BLaER1 (cell line): ENCODE measurements at regions not wholly inside any gene's neighbourhood (a gene's known extent, or its start where the extent isn't known, plus 50 kb on each side); places are given as distances from the start of the nearest gene placed in this dataset.

Experiments used
- H3K27ac ChIP-seq: shearing (Covaris generic); formaldehyde crosslinking; 2 replicates; pipeline ENCODE4 v1.8.1; 2022
- H3K27me3 ChIP-seq: shearing (Covaris generic); formaldehyde crosslinking; 2 replicates; pipeline ENCODE4 v1.8.1; 2022
- H3K36me3 ChIP-seq: shearing (Covaris generic); formaldehyde crosslinking; 2 replicates; pipeline ENCODE4 v1.8.1; 2022
- H3K4me1 ChIP-seq: shearing (Covaris generic); formaldehyde crosslinking; 2 replicates; pipeline ENCODE4 v1.8.1; 2022
- H3K4me2 ChIP-seq: shearing (Covaris generic); formaldehyde crosslinking; 2 replicates; pipeline ENCODE4 v1.8.1; 2022
- H3K4me3 ChIP-seq: shearing (Covaris generic); formaldehyde crosslinking; 2 replicates; pipeline ENCODE4 v1.8.1; 2022
- H3K9ac ChIP-seq: shearing (Covaris generic); formaldehyde crosslinking; 2 replicates; pipeline ENCODE4 v1.8.1; 2022
- H3K9me3 ChIP-seq: shearing (Covaris generic); formaldehyde crosslinking; 2 replicates; pipeline ENCODE4 v1.8.1; 2022
- H4K20me1 ChIP-seq: shearing (Covaris generic); formaldehyde crosslinking; 2 replicates; pipeline ENCODE4 v1.8.1; 2022
- Cebpa-rat ChIP-seq: shearing (Covaris generic); IDR thresholded peaks from 2 replicates; pipeline ENCODE4 v1.8.1; 2022

DNA sequence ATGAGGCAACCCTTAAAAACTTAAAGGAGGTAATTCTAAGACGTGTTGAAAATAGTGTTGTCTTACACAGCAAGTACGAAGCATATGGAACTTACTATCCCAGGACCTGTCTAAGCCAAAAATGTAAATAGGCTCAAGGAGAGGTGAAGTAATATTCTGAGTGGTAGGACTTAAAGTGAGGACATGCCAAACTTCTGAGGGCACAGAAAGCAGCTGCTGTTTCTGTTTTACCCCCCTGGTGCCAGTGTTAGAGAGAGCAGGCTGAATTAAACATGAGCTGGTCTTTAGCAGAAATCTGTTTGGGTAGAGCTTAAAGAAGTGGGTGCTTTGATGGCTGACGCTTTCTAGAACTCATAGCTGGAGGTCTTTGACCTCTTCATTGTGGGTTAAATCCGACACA lies 149.7 kb upstream of the NPHP3 start:
- no peak overlapping the region for H3K27ac ChIP-seq
- no peaks in the 10 kb centered on the region for H3K4me1 ChIP-seq
- no peak overlapping the region for H3K9ac ChIP-seq
- H3K36me3 ChIP-seq, result no peaks in the 10 kb centered on the region
- no peak overlapping the region for H3K4me3 ChIP-seq
- TF ChIP-seq Cebpa-rat, result no peak
- H4K20me1 ChIP-seq, result no peaks in the 10 kb centered on the region
- H3K27me3 ChIP-seq, result no peaks in the 10 kb centered on the region
- no peaks in the 10 kb centered on the region for H3K9me3 ChIP-seq
- H3K4me2 ChIP-seq, result no peak overlapping the region

DNA sequence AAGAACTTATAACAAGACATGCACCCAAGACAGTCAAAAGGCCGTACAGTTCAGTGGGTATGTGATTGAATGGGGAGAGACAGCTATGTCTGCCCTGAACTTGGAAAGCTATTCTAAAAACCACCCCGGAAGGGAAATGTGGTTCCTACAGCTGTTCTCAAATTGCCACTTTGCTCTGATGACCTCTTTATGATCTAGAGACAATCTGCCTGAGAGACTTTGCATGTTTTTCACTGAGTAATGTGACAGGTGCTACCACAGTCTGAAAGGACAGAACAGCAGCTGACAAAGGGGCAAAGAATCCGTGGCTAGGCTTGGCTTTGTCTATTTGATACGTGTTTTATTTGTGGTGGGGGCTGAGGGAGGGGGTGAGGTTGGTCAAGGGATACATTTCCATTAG lies 148.3 kb upstream of the NPHP3 start:
- Histone ChIP-seq H3K4me3 (no peak overlapping the region), H3K27ac (no peak overlapping the region)
- no peak for TF ChIP-seq Cebpa-rat

GRCh38 chr3:132867956-132868355 lies 145.7 kb upstream of the NPHP3 start:
- no peaks in the 10 kb centered on the region for H3K36me3 ChIP-seq
- no peaks in the 10 kb centered on the region for H3K27me3 ChIP-seq
- H3K9ac ChIP-seq, result no peak overlapping the region
- no peak overlapping the region for H3K27ac ChIP-seq
- TF ChIP-seq Cebpa-rat, result no peak
- no peaks in the 10 kb centered on the region for H3K9me3 ChIP-seq
- no peak overlapping the region for H3K4me3 ChIP-seq
- H3K4me1 ChIP-seq, result no peaks in the 10 kb centered on the region
- H3K4me2 ChIP-seq, result no peak overlapping the region
- H4K20me1 ChIP-seq, result no peaks in the 10 kb centered on the region

More for the DNA sequence above, 148.3 kb upstream of the NPHP3 start:
- Histone ChIP-seq H4K20me1 (no peaks in the 10 kb centered on the region), H3K4me2 (no peak overlapping the region), H3K27me3 (no peaks in the 10 kb centered on the region), H3K9ac (no peak overlapping the region), H3K4me1 (no peaks in the 10 kb centered on the region), H3K9me3 (no peaks in the 10 kb centered on the region), H3K36me3 (no peaks in the 10 kb centered on the region)

DNA sequence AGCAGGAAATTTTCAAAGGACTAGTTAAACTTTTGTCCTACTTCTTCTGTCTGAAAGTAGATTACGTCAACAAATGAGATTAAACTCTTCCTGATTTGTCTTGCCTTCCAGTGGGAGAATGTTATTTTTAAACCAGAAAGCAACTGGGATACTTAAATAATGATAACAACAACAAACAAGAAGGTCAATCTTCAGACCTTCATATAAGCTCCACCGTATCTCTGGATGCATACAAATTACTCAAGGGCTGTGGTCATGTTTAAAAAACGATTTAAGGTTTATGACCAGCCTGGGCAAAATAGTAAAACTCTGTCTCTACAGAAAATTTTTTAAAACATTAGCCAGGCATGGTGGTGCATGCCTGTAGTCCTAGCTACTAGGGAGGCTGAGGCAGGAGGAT lies 145.3 kb upstream of the NPHP3 start:
- Histone ChIP-seq H3K9ac (no peak overlapping the region), H3K4me1 (no peaks in the 10 kb centered on the region), H3K4me2 (no peak overlapping the region), H3K27me3 (no peaks in the 10 kb centered on the region), H3K27ac (no peak overlapping the region), H3K9me3 (no peaks in the 10 kb centered on the region), H3K4me3 (no peak overlapping the region), H3K36me3 (no peaks in the 10 kb centered on the region), H4K20me1 (no peaks in the 10 kb centered on the region)
- no peak for TF ChIP-seq Cebpa-rat

DNA sequence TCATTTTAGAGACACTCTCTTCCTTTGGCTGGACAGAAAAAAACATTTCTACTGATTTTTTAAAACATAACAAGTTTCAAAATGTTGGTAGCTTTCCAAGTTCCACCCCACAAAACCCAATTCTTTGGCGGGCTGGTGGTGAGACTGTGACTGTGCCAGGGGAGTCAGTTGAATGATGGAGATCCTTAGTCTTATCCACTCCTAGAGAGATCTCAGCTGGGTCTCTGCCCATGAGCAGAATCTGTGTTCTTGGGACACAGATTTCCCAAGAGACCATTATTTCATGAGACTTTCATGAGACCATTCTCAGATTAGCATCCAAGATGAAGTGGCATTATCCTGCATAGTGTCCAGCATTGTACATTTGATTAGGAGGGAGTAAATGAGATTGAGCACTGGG lies 135.1 kb upstream of the NPHP3 start:
- no peak for TF ChIP-seq Cebpa-rat
- no peak overlapping the region for H3K4me3 ChIP-seq
- H4K20me1 ChIP-seq, result no peaks in the 10 kb centered on the region
- H3K9ac ChIP-seq, result no peak overlapping the region
- no peaks in the 10 kb centered on the region for H3K4me1 ChIP-seq
- no peaks in the 10 kb centered on the region for H3K36me3 ChIP-seq
- H3K4me2 ChIP-seq, result no peak overlapping the region
- H3K27me3 ChIP-seq, result no peaks in the 10 kb centered on the region
- H3K9me3 ChIP-seq, result no peaks in the 10 kb centered on the region
- no peak overlapping the region for H3K27ac ChIP-seq

GRCh38 chr3:132854856-132855535 lies 132.8 kb upstream of the NPHP3 start:
- Histone ChIP-seq H3K4me1 (no peaks in the 10 kb centered on the region), H3K36me3 (no peaks in the 10 kb centered on the region), H3K9me3 (no peaks in the 10 kb centered on the region), H3K9ac (no peak overlapping the region), H4K20me1 (no peaks in the 10 kb centered on the region), H3K27me3 (no peaks in the 10 kb centered on the region), H3K27ac (no peak overlapping the region), H3K4me2 (no peak overlapping the region), H3K4me3 (no peak overlapping the region)
- TF ChIP-seq Cebpa-rat, result no peak

GRCh38 chr3:132847849-132848625 lies 125.8 kb upstream of the NPHP3 start:
- TF ChIP-seq Cebpa-rat, result no peak
- Histone ChIP-seq H3K4me3 (no peak overlapping the region), H3K27me3 (no peaks in the 10 kb centered on the region)

GRCh38 chr3:132843851-132844553 lies 121.8 kb upstream of the NPHP3 start:
- H3K9ac ChIP-seq, result no peak overlapping the region
- no peaks in the 10 kb centered on the region for H3K27me3 ChIP-seq
- no peaks in the 10 kb centered on the region for H3K36me3 ChIP-seq
- H3K27ac ChIP-seq, result no peak overlapping the region
- no peaks in the 10 kb centered on the region for H4K20me1 ChIP-seq
- H3K4me2 ChIP-seq, result no peak overlapping the region
- H3K4me1 ChIP-seq, result no peaks in the 10 kb centered on the region
- H3K4me3 ChIP-seq, result no peak overlapping the region
- TF ChIP-seq Cebpa-rat, result no peak
- no peaks in the 10 kb centered on the region for H3K9me3 ChIP-seq

More at GRCh38 chr3:132847849-132848625, 125.8 kb upstream of the NPHP3 start:
- Histone ChIP-seq H3K9me3 (no peaks in the 10 kb centered on the region), H4K20me1 (no peaks in the 10 kb centered on the region), H3K4me1 (no peaks in the 10 kb centered on the region), H3K36me3 (no peaks in the 10 kb centered on the region), H3K4me2 (no peak overlapping the region), H3K27ac (no peak overlapping the region), H3K9ac (no peak overlapping the region)

DNA sequence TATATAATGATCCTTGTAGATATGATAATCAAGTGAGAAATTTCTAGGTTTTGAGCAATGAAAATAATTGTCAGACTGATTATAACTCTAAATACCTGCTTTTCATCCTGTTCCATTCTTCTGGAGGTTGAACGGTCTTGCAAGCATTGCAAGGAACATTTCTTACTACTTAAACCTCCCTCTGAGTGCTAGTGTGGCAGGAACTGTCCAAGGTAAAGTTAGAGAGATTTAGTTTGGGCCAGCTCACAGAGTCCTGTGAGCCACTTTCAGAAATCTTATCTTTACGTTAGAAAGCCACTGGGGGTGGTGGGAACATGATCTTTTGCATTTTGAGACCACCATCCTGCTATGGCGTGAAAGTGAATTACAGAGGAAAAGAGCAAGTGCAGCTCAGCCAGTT lies 121.1 kb upstream of the NPHP3 start:
- no peak for TF ChIP-seq Cebpa-rat
- Histone ChIP-seq H3K4me1 (no peaks in the 10 kb centered on the region), H3K9me3 (no peaks in the 10 kb centered on the region), H3K4me3 (no peak overlapping the region), H3K4me2 (no peak overlapping the region), H3K27me3 (no peaks in the 10 kb centered on the region), H3K36me3 (no peaks in the 10 kb centered on the region), H4K20me1 (no peaks in the 10 kb centered on the region), H3K9ac (no peak overlapping the region), H3K27ac (no peak overlapping the region)

DNA sequence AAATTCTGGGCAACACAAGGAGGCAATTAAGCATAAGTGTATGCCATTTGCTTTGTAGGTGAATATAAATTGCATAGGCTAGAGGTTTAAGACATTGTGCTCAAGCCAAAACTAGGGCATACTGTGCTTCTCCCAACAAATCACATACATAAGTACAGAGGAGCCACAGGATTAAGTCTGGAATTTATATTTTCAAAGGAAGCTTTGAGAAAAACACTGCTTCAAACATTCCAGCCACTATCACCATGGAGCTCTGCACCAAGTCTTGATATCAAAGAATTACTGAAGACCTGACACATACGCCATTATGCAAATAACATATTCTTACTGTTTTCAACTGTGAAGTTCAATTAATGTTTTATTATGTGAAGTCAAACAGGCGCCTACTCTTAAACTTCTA lies 119.4 kb upstream of the NPHP3 start:
- no peaks in the 10 kb centered on the region for H4K20me1 ChIP-seq
- H3K9ac ChIP-seq, result no peak overlapping the region
- TF ChIP-seq Cebpa-rat, result no peak
- H3K4me3 ChIP-seq, result no peak overlapping the region
- H3K4me2 ChIP-seq, result no peak overlapping the region
- no peaks in the 10 kb centered on the region for H3K9me3 ChIP-seq
- no peaks in the 10 kb centered on the region for H3K4me1 ChIP-seq
- H3K36me3 ChIP-seq, result no peaks in the 10 kb centered on the region
- no peaks in the 10 kb centered on the region for H3K27me3 ChIP-seq
- no peak overlapping the region for H3K27ac ChIP-seq
